HEK293 (cell line): ENCODE measurements at regions not wholly inside any gene's neighbourhood (a gene's known extent, or its start where the extent isn't known, plus 50 kb on each side); places are given as distances from the start of the nearest gene placed in this dataset.

Experiments used
- CTCF ChIA-PET: fragments of 350-600 bp; formaldehyde crosslinking; extraction: SDS; loops from one replicate; lab custom pipeline; 2021; ENCODE audit warnings: antibody characterized with exemption; lab: Yijun Ruan, JAX
- POLR2A ChIA-PET: fragments of 300-600 bp; formaldehyde crosslinking; extraction: SDS; loops from one replicate; lab custom pipeline; 2020; ENCODE audit warnings: antibody characterized with exemption, inconsistent platforms; lab: Yijun Ruan, JAX
- H3K27ac ChIP-seq: fragments of 200-500 bp; sonication (Bioruptor generic); 2 replicates; pipeline ENCODE4 v1.5.1; 2014; ENCODE audit warnings: low read depth, low read length, control low read depth, inconsistent platforms; ENCODE audit errors: extremely low read depth
- H3K36me3 ChIP-seq, 2 experiments: fragments of 200-500 bp in 1 of 2; sonication (Bioruptor generic) in 1 of 2; 1 replicate in 1 of 2; 2 replicates in 1 of 2; pipeline ENCODE4 v1.5.1; 2014 to 2017; ENCODE audit warnings: inconsistent platforms in 2 of 2, low read length in 2 of 2; ENCODE audit not compliant: control insufficient read depth in 2 of 2, insufficient read depth in 1 of 2
- H3K4me1 ChIP-seq: fragments of 200-500 bp; sonication (Bioruptor generic); 2 replicates; pipeline ENCODE4 v1.5.1; 2014; ENCODE audit warnings: mild to moderate bottlenecking, low read length, inconsistent platforms; ENCODE audit not compliant: control insufficient read depth, insufficient read depth
- H3K4me3 ChIP-seq: 2 replicates; pipeline ENCODE4 v1.5.1; 2011; ENCODE audit warnings: low read depth, mild to moderate bottlenecking, control low read depth, low read length, moderate library complexity
- H3K9me3 ChIP-seq: fragments of 200-500 bp; sonication (Bioruptor generic); 2 replicates; pipeline ENCODE4 v1.5.1; 2014; ENCODE audit warnings: low read depth, low read length, inconsistent platforms; ENCODE audit not compliant: control insufficient read depth, insufficient read depth
- GFI1B ChIP-seq: fragments of 450-650 bp; formaldehyde crosslinking; IDR thresholded peaks from 2 replicates; pipeline ENCODE4 v1.5.1; 2016; ENCODE audit warnings: missing biosample characterization, missing genetic modification characterization
- SCRT2 ChIP-seq: fragments of 450-650 bp; formaldehyde crosslinking; IDR thresholded peaks from 2 replicates; pipeline ENCODE4 v1.5.1; 2016; ENCODE audit warnings: missing biosample characterization, missing genetic modification characterization
- ZBTB6 ChIP-seq: fragments of 450-650 bp; formaldehyde crosslinking; IDR thresholded peaks from 2 replicates; pipeline ENCODE4 v1.5.1; 2017; ENCODE audit warnings: missing biosample characterization, missing genetic modification characterization
- ZBTB8A ChIP-seq: fragments of 450-650 bp; formaldehyde crosslinking; IDR thresholded peaks from 2 replicates; pipeline ENCODE4 v1.5.1; 2016; ENCODE audit warnings: missing biosample characterization, missing genetic modification characterization
- ZFP3 ChIP-seq: fragments of 450-650 bp; formaldehyde crosslinking; IDR thresholded peaks from 2 replicates; pipeline ENCODE4 v1.5.1; 2016; ENCODE audit warnings: low read depth, missing biosample characterization, missing genetic modification characterization
- ZNF10 ChIP-seq: fragments of 450-650 bp; formaldehyde crosslinking; IDR thresholded peaks from 2 replicates; pipeline ENCODE4 v1.5.1; 2017; ENCODE audit warnings: missing biosample characterization, missing genetic modification characterization
- ZNF140 ChIP-seq: fragments of 450-650 bp; formaldehyde crosslinking; IDR thresholded peaks from 2 replicates; pipeline ENCODE4 v1.5.1; 2016; ENCODE audit warnings: missing biosample characterization, missing genetic modification characterization
- ZNF155 ChIP-seq: fragments of 450-650 bp; formaldehyde crosslinking; IDR thresholded peaks from 2 replicates; pipeline ENCODE4 v1.5.1; 2016; ENCODE audit warnings: missing biosample characterization, missing genetic modification characterization
- ZNF18 ChIP-seq: fragments of 450-650 bp; formaldehyde crosslinking; IDR thresholded peaks from 2 replicates; pipeline ENCODE4 v1.5.1; 2016; ENCODE audit warnings: missing biosample characterization, missing genetic modification characterization
- ZNF350 ChIP-seq: fragments of 450-650 bp; formaldehyde crosslinking; IDR thresholded peaks from 2 replicates; pipeline ENCODE4 v1.5.0; 2017; ENCODE audit warnings: missing biosample characterization, mild to moderate bottlenecking, missing genetic modification characterization
- ZNF37A ChIP-seq: fragments of 450-650 bp; IDR thresholded peaks from 2 replicates; pipeline ENCODE4 v1.5.1; 2018; ENCODE audit warnings: missing biosample characterization, missing genetic modification characterization
- ZNF404 ChIP-seq: fragments of 450-650 bp; formaldehyde crosslinking; IDR thresholded peaks from 2 replicates; pipeline ENCODE4 v1.5.1; 2017; ENCODE audit warnings: missing biosample characterization, missing genetic modification characterization
- ZNF488 ChIP-seq: fragments of 450-650 bp; formaldehyde crosslinking; IDR thresholded peaks from 2 replicates; pipeline ENCODE4 v1.5.1; 2016; ENCODE audit warnings: missing biosample characterization, missing genetic modification characterization
- ZNF521 ChIP-seq: fragments of 450-650 bp; formaldehyde crosslinking; IDR thresholded peaks from 2 replicates; pipeline ENCODE4 v1.5.1; 2017; ENCODE audit warnings: missing biosample characterization, mild to moderate bottlenecking, missing genetic modification characterization
- ZNF768 ChIP-seq: fragments of 450-650 bp; formaldehyde crosslinking; IDR thresholded peaks from 2 replicates; pipeline ENCODE4 v1.5.1; 2018; ENCODE audit warnings: missing biosample characterization, mild to moderate bottlenecking, missing genetic modification characterization
- ZNF785 ChIP-seq: fragments of 450-650 bp; formaldehyde crosslinking; IDR thresholded peaks from 2 replicates; pipeline ENCODE4 v1.5.1; 2016; ENCODE audit warnings: missing biosample characterization, missing genetic modification characterization
- TF ChIP-seq, protein P1 (sequence below): fragments of 450-650 bp; formaldehyde crosslinking; IDR thresholded peaks from 2 replicates; pipeline ENCODE4 v1.5.1; 2017; ENCODE audit warnings: missing biosample characterization, missing genetic modification characterization
- TF ChIP-seq, protein P2 (sequence below): fragments of 450-650 bp; formaldehyde crosslinking; IDR thresholded peaks from 2 replicates; pipeline ENCODE4 v1.5.1; 2016; ENCODE audit warnings: missing biosample characterization, missing genetic modification characterization, low read depth
- TF ChIP-seq, protein P3 (sequence below): sonication (generic); formaldehyde crosslinking; IDR thresholded peaks from 2 replicates; pipeline ENCODE4 v1.8.1; 2022; ENCODE audit warnings: mild to moderate bottlenecking, moderate library complexity, missing genetic modification reagents

- TF ChIP-seq, protein P1, sequence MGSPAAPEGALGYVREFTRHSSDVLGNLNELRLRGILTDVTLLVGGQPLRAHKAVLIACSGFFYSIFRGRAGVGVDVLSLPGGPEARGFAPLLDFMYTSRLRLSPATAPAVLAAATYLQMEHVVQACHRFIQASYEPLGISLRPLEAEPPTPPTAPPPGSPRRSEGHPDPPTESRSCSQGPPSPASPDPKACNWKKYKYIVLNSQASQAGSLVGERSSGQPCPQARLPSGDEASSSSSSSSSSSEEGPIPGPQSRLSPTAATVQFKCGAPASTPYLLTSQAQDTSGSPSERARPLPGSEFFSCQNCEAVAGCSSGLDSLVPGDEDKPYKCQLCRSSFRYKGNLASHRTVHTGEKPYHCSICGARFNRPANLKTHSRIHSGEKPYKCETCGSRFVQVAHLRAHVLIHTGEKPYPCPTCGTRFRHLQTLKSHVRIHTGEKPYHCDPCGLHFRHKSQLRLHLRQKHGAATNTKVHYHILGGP (tag by site-specific recombination): no peak
- TF ChIP-seq GFI1B (tag by site-specific recombination) (no peak), ZNF404 (no peak), ZBTB6 (tag by site-specific recombination) (no peak), ZNF18 (no peak)
- TF ChIP-seq, protein P2, sequence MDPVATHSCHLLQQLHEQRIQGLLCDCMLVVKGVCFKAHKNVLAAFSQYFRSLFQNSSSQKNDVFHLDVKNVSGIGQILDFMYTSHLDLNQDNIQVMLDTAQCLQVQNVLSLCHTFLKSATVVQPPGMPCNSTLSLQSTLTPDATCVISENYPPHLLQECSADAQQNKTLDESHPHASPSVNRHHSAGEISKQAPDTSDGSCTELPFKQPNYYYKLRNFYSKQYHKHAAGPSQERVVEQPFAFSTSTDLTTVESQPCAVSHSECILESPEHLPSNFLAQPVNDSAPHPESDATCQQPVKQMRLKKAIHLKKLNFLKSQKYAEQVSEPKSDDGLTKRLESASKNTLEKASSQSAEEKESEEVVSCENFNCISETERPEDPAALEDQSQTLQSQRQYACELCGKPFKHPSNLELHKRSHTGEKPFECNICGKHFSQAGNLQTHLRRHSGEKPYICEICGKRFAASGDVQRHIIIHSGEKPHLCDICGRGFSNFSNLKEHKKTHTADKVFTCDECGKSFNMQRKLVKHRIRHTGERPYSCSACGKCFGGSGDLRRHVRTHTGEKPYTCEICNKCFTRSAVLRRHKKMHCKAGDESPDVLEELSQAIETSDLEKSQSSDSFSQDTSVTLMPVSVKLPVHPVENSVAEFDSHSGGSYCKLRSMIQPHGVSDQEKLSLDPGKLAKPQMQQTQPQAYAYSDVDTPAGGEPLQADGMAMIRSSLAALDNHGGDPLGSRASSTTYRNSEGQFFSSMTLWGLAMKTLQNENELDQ (tag by site-specific recombination): no peak
Observed at GRCh38 chr7:46763344-46763743, 818.6 kb downstream of the TNS3 start (continued).

DNA sequence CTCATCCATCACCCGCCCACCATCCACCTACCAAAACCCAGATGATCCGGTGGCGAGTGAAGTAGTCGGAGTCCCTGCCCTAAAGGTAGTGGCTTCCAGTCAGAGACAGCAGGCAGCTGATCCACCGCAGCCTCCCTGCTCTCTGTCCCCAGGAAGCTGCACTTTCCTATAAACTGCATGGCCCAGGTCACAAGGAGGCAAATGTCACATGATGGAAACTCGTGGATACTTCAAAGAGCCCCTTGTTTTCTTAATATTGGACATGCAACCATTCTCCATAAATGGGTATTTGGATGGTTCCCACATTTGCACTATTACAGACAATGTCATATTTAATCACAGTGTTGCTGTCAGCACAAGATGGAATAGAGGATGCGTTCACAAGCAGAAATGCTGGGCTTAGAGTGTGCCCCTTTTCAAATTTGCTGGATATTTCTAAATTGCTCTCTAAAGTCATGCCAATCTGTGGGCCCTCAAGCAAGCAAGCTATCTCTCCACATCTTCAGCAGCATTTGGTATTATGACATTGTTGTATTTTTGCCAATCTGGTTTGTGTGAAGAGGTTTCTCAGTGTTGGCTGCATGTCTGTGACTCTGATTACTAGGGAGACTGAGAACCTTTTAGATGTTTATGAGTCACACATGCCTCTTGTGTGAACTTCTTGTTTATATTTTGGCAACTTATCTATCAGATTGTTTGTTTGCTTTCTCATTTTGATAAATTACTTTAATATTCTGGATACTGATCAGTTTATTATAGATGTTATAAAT, 822.0 kb downstream of the TNS3 start:
- CTCF ChIA-PET: interaction anchor here (0.6 kb wide), 2 partner anchors 497 to 827 kb away, joined by 3 to 4 read pairs; no protein-coding TSS in a partner anchor

GRCh38 chr7:46756996-46757395, 824.9 kb downstream of the TNS3 start:
- no peaks in the 10 kb centered on the region for H3K9me3 ChIP-seq
- H3K36me3 ChIP-seq: no peaks in the 10 kb centered on the region
- H3K4me1 ChIP-seq: peaks cover 16% of the 10 kb centered on the region
- H3K4me3 ChIP-seq: no peak overlapping the region
- TF ChIP-seq ZNF768 (tag by site-specific recombination): no peak
- ChIA-PET POLR2A (no interaction called here), CTCF (no interaction called here)
- no peak overlapping the region for H3K27ac ChIP-seq

More for the DNA sequence above, 822.0 kb downstream of the TNS3 start:
- no peak overlapping the region for H3K27ac ChIP-seq
- TF ChIP-seq ZNF521: no peak
- TF ChIP-seq ZNF488 (tag by site-specific recombination): no peak
- TF ChIP-seq ZNF785: no peak
- no peak for TF ChIP-seq ZNF350
- no peak for TF ChIP-seq ZNF155 (tag by site-specific recombination)
- TF ChIP-seq ZNF37A (tag by site-specific recombination): no peak
- TF ChIP-seq ZNF10 (tag by site-specific recombination): no peak
- TF ChIP-seq ZFP3 (tag by site-specific recombination): no peak
- no peak for TF ChIP-seq ZBTB8A (tag by site-specific recombination)
- TF ChIP-seq SCRT2 (tag by site-specific recombination): no peak
- TF ChIP-seq ZNF140: no peak
- TF ChIP-seq, protein P3, sequence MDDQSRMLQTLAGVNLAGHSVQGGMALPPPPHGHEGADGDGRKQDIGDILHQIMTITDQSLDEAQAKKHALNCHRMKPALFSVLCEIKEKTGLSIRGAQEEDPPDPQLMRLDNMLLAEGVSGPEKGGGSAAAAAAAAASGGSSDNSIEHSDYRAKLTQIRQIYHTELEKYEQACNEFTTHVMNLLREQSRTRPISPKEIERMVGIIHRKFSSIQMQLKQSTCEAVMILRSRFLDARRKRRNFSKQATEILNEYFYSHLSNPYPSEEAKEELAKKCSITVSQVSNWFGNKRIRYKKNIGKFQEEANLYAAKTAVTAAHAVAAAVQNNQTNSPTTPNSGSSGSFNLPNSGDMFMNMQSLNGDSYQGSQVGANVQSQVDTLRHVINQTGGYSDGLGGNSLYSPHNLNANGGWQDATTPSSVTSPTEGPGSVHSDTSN (CRISPR knock-in tag): no peak
- TF ChIP-seq, all 188 proteins: peak for 0
- no peaks in the 10 kb centered on the region for H3K4me1 ChIP-seq
- no peaks in the 10 kb centered on the region for H3K36me3 ChIP-seq
- no peaks in the 10 kb centered on the region for H3K9me3 ChIP-seq
- POLR2A ChIA-PET: no interaction called here
- no peak overlapping the region for H3K4me3 ChIP-seq
